ENCODE measurements at regions not wholly inside any gene's neighbourhood (a gene's known extent, or its start where the extent isn't known, plus 50 kb on each side); places are given as distances from the start of the nearest gene placed in this dataset.

DNA sequence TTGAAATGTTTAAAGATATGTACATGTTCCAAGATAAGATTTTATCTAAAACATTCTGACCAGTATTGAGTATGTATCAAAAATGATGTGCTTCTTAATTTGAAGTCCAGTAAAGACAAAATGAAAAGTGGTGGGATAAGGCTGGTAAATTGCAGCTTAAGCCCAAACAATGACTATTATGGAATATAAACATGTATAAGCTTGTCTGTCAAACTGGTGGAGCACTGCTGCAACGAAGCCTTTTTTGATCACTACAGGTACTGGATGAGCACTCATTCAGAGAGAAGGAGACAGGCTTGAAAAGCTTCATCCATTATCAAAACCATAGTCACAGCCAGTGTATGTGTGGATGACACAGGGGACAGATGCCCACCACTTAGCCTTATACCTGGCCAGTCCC lies 138.4 kb downstream of the ATP23 start:
- no peak for DNase-seq (ENCODE audit: low spot score)
- WGBS = 65% methylated on average over 1 of the region's 1 CpG
- H3K27ac ChIP-seq (ENCODE audit: low read depth in 1 of 2, low read length in 2 of 2) = no peak overlapping the region
- no peak for TF ChIP-seq GABPA (IDR thresholded peaks at IDR 0.05 in 1 of 2, conservative IDR thresholded peaks at IDR 0.05 in 1 of 2)
- TF ChIP-seq HNF4A (conservative IDR thresholded peaks at IDR 0.05) = no peak
- TF ChIP-seq, protein P1, sequence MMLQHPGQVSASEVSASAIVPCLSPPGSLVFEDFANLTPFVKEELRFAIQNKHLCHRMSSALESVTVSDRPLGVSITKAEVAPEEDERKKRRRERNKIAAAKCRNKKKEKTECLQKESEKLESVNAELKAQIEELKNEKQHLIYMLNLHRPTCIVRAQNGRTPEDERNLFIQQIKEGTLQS (IDR thresholded peaks at IDR 0.05) = no peak
- TF ChIP-seq, protein P2, sequence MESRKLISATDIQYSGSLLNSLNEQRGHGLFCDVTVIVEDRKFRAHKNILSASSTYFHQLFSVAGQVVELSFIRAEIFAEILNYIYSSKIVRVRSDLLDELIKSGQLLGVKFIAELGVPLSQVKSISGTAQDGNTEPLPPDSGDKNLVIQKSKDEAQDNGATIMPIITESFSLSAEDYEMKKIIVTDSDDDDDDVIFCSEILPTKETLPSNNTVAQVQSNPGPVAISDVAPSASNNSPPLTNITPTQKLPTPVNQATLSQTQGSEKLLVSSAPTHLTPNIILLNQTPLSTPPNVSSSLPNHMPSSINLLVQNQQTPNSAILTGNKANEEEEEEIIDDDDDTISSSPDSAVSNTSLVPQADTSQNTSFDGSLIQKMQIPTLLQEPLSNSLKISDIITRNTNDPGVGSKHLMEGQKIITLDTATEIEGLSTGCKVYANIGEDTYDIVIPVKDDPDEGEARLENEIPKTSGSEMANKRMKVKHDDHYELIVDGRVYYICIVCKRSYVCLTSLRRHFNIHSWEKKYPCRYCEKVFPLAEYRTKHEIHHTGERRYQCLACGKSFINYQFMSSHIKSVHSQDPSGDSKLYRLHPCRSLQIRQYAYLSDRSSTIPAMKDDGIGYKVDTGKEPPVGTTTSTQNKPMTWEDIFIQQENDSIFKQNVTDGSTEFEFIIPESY (IDR thresholded peaks at IDR 0.05) = no peak
- TF ChIP-seq FOXA2 (IDR thresholded peaks at IDR 0.05) = no peak
- TF ChIP-seq SP1 (IDR thresholded peaks at IDR 0.05) = no peak
- TF ChIP-seq JUND (IDR thresholded peaks at IDR 0.05) = no peak
- TF ChIP-seq HNF4G (IDR thresholded peaks at IDR 0.05) = no peak
- no peak for TF ChIP-seq RXRA (IDR thresholded peaks at IDR 0.05)
- TF ChIP-seq, protein P3, sequence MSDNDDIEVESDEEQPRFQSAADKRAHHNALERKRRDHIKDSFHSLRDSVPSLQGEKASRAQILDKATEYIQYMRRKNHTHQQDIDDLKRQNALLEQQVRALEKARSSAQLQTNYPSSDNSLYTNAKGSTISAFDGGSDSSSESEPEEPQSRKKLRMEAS (IDR thresholded peaks at IDR 0.05) = no peak
- no peak for TF ChIP-seq TAF1 (conservative IDR thresholded peaks at IDR 0.05)
- TF ChIP-seq EGR1 (IDR thresholded peaks at IDR 0.05; ENCODE audit: low read depth in 2 of 2) = no peak
- TF ChIP-seq FOXA1 (IDR thresholded peaks at IDR 0.05) = no peak
- TF ChIP-seq RAD21 (IDR thresholded peaks at IDR 0.05) = no peak
- TF ChIP-seq NR2F2 (IDR thresholded peaks at IDR 0.05) = no peak
- TF ChIP-seq, protein P4, sequence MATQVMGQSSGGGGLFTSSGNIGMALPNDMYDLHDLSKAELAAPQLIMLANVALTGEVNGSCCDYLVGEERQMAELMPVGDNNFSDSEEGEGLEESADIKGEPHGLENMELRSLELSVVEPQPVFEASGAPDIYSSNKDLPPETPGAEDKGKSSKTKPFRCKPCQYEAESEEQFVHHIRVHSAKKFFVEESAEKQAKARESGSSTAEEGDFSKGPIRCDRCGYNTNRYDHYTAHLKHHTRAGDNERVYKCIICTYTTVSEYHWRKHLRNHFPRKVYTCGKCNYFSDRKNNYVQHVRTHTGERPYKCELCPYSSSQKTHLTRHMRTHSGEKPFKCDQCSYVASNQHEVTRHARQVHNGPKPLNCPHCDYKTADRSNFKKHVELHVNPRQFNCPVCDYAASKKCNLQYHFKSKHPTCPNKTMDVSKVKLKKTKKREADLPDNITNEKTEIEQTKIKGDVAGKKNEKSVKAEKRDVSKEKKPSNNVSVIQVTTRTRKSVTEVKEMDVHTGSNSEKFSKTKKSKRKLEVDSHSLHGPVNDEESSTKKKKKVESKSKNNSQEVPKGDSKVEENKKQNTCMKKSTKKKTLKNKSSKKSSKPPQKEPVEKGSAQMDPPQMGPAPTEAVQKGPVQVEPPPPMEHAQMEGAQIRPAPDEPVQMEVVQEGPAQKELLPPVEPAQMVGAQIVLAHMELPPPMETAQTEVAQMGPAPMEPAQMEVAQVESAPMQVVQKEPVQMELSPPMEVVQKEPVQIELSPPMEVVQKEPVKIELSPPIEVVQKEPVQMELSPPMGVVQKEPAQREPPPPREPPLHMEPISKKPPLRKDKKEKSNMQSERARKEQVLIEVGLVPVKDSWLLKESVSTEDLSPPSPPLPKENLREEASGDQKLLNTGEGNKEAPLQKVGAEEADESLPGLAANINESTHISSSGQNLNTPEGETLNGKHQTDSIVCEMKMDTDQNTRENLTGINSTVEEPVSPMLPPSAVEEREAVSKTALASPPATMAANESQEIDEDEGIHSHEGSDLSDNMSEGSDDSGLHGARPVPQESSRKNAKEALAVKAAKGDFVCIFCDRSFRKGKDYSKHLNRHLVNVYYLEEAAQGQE (IDR thresholded peaks at IDR 0.05) = no peak
- TF ChIP-seq, protein P5, sequence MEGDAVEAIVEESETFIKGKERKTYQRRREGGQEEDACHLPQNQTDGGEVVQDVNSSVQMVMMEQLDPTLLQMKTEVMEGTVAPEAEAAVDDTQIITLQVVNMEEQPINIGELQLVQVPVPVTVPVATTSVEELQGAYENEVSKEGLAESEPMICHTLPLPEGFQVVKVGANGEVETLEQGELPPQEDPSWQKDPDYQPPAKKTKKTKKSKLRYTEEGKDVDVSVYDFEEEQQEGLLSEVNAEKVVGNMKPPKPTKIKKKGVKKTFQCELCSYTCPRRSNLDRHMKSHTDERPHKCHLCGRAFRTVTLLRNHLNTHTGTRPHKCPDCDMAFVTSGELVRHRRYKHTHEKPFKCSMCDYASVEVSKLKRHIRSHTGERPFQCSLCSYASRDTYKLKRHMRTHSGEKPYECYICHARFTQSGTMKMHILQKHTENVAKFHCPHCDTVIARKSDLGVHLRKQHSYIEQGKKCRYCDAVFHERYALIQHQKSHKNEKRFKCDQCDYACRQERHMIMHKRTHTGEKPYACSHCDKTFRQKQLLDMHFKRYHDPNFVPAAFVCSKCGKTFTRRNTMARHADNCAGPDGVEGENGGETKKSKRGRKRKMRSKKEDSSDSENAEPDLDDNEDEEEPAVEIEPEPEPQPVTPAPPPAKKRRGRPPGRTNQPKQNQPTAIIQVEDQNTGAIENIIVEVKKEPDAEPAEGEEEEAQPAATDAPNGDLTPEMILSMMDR (IDR thresholded peaks at IDR 0.05; ENCODE audit: low read depth, low read length, missing input control) = no peak
- H3K36me3 ChIP-seq (ENCODE audit: control insufficient read depth in 4 of 4, insufficient read depth in 3 of 4, low read depth in 1 of 4, low read length in 3 of 4) = no peaks in the 10 kb centered on the region
- H3K27me3 ChIP-seq (ENCODE audit: control insufficient read depth in 4 of 4, insufficient read depth in 4 of 4, low read length in 3 of 4) = peaks cover 0 to 4% (median 0%) of the 10 kb centered on the region in 4 donors
- no peaks in the 10 kb centered on the region for H3K4me1 ChIP-seq (ENCODE audit: control insufficient read depth in 4 of 4, insufficient read depth in 4 of 4, low read length in 3 of 4)
- H3K9ac ChIP-seq (ENCODE audit: low read depth in 1 of 2, low read length in 2 of 2) = no peak overlapping the region
- H3K4me3 ChIP-seq (ENCODE audit: low read depth in 1 of 3, low read length in 3 of 3) = no peak overlapping the region
- H3K9me3 ChIP-seq (ENCODE audit: control insufficient read depth in 4 of 4, low read length in 3 of 4) = no peaks in the 10 kb centered on the region

DNA sequence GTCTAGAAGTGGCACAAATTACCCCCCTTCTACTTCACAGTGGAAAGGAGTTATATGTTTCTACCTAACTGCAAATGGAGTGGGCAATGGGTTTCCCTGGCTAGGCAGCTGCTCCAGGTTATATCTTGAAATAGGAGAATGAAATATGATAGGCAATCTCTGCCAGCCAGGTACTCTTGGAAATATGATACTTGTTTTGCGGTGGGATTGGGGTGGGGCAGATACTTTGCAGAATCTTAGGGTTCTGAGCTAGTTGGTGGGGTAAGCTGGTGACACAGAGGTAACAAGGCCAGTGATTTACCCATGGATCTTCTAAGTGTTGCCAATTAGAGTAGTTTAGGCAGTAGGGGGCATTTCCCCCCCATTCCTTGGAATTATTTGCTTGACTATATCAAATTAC lies 140.1 kb downstream of the ATP23 start:
- 0% methylated on average over 1 of the region's 1 CpG for whole genome bisulfite sequencing
- H3K9ac ChIP-seq (ENCODE audit: low read depth in 1 of 2, low read length in 2 of 2) = no peak overlapping the region
- H3K4me1 ChIP-seq (ENCODE audit: control insufficient read depth in 4 of 4, insufficient read depth in 4 of 4, low read length in 3 of 4) = no peaks in the 10 kb centered on the region
- no peak for DNase-seq (ENCODE audit: low spot score)
- H3K36me3 ChIP-seq (ENCODE audit: control insufficient read depth in 4 of 4, insufficient read depth in 3 of 4, low read depth in 1 of 4, low read length in 3 of 4) = no peaks in the 10 kb centered on the region
- no peak for TF ChIP-seq YY1 (IDR thresholded peaks at IDR 0.05)
- no peak for TF ChIP-seq FOXA1 (IDR thresholded peaks at IDR 0.05)
- peaks cover 0 to 4% (median 0%) of the 10 kb centered on the region in 4 donors for H3K27me3 ChIP-seq (ENCODE audit: control insufficient read depth in 4 of 4, insufficient read depth in 4 of 4, low read length in 3 of 4)
- no peak overlapping the region for H3K4me3 ChIP-seq (ENCODE audit: low read depth in 1 of 3, low read length in 3 of 3)
- no peak overlapping the region for H3K27ac ChIP-seq (ENCODE audit: low read depth in 1 of 2, low read length in 2 of 2)
- H3K9me3 ChIP-seq (ENCODE audit: control insufficient read depth in 4 of 4, low read length in 3 of 4) = no peaks in the 10 kb centered on the region

Data from liver (tissue), 8 donors.